ENCODE measurements at regions not wholly inside any gene's neighbourhood (a gene's known extent, or its start where the extent isn't known, plus 50 kb on each side); places are given as distances from the start of the nearest gene placed in this dataset.

GRCh38 chr6:6723361-6723760 lies 134.8 kb downstream of the LY86 start:
- ATAC-seq: no peak
- DNase-seq: no peak
- intact Hi-C loops (cut with DNase I, micrococcal nuclease): loop anchor here in 1 of 2 donors (5.0 kb wide), 1 partner anchor 519 kb away; no protein-coding TSS in a partner anchor

DNA sequence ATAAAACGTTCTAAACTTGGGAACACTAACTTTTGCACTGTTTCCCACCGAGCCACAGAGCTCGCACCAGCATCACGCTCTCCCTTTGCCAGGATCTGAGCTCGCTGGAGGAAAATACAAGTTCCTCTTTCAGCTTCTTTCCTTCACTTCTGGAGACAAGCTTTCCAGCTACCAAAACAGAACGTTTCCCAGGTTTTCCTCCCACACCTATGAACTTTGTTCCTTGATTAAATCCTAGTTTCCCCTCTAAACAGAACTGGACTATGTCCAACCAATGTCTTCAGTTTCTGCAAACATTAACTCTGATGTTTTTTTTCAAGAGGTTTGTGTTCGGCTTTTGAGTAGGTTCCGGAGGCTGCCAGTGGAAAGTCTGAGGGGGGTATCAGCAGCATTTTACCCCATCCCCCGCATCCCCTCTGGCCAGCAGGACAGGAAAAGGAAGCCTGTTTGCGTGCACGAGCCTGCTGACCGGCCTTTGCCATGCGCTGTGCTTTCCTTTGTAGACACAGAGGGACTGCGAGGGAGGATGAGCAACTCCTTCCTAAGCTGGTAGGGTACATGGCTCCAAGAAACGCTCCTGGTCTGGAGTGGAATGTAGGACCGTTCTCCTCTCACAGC lies 135.5 kb downstream of the LY86 start:
- intact Hi-C loops (cut with DNase I, micrococcal nuclease): loop anchor here in 1 of 2 donors (5.0 kb wide), 1 partner anchor 518 kb away; no protein-coding TSS in a partner anchor
- DNase-seq: peak; percentile 65 to 67
- peak; percentile 68 for ATAC-seq

GRCh38 chr6:6724539-6725467 lies 136.3 kb downstream of the LY86 start:
- intact Hi-C loops (cut with DNase I, micrococcal nuclease): loop anchor here in 1 of 2 donors (5.0 kb wide), 1 partner anchor 517 kb away; no protein-coding TSS in a partner anchor
- DNase-seq (peak; percentile 75 to 87), ATAC-seq (peak; percentile 78)

- intact Hi-C loops (cut with DNase I, micrococcal nuclease): no loop called here
- DNase-seq (no peak), ATAC-seq (no peak)
Observed at GRCh38 chr6:6725468-6726209, 137.1 kb downstream of the LY86 start.

GRCh38 chr6:6728169-6728941 lies 139.8 kb downstream of the LY86 start:
- ATAC-seq: no peak
- intact Hi-C loops (cut with DNase I, micrococcal nuclease): no loop called here
- no peak for DNase-seq

- no peak for ATAC-seq
- intact Hi-C loops (cut with DNase I, micrococcal nuclease): no loop called here
- DNase-seq: no peak
Observed at GRCh38 chr6:6729971-6730370, 141.5 kb downstream of the LY86 start.

GRCh38 chr6:6730831-6731230 lies 142.3 kb downstream of the LY86 start:
- intact Hi-C loops (cut with DNase I, micrococcal nuclease): no loop called here
- DNase-seq (no peak), ATAC-seq (no peak)

GRCh38 chr6:6734479-6735465 lies 146.3 kb downstream of the LY86 start:
- peak in 1 of 2 donors; percentile 47 for DNase-seq
- ATAC-seq: peak; percentile 86

GRCh38 chr6:6736791-6737654 lies 148.5 kb downstream of the LY86 start:
- ATAC-seq: no peak
- peak in 1 of 2 donors; percentile 45 for DNase-seq
- intact Hi-C loops (cut with DNase I, micrococcal nuclease): no loop called here

More at GRCh38 chr6:6734479-6735465, 146.3 kb downstream of the LY86 start:
- intact Hi-C loops (cut with DNase I, micrococcal nuclease): no loop called here

- ATAC-seq: no peak
- intact Hi-C loops (cut with DNase I, micrococcal nuclease): no loop called here
- no peak for DNase-seq
Observed at GRCh38 chr6:6737671-6738070, 149.2 kb downstream of the LY86 start.

DNA sequence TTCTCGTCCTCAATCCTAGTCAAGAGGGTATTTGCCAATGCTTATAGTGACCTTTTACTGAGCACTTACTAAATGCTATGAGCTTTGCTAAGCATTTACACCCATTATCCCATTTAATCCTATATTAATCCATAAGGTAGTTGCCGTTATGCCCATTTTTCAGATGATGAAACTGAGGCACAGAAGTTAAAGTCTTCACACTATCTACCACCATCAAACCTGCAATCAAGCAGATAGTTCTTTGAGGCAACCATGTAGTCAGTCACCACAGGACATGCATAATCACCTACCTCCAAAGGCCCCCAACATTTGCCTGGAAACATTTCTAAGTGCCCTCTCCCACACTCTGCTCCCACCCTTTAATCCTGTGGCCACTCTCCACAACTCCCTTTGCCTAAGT lies 149.6 kb downstream of the LY86 start:
- ATAC-seq (no peak), DNase-seq (no peak)
- intact Hi-C loops (cut with DNase I, micrococcal nuclease): no loop called here

DNA sequence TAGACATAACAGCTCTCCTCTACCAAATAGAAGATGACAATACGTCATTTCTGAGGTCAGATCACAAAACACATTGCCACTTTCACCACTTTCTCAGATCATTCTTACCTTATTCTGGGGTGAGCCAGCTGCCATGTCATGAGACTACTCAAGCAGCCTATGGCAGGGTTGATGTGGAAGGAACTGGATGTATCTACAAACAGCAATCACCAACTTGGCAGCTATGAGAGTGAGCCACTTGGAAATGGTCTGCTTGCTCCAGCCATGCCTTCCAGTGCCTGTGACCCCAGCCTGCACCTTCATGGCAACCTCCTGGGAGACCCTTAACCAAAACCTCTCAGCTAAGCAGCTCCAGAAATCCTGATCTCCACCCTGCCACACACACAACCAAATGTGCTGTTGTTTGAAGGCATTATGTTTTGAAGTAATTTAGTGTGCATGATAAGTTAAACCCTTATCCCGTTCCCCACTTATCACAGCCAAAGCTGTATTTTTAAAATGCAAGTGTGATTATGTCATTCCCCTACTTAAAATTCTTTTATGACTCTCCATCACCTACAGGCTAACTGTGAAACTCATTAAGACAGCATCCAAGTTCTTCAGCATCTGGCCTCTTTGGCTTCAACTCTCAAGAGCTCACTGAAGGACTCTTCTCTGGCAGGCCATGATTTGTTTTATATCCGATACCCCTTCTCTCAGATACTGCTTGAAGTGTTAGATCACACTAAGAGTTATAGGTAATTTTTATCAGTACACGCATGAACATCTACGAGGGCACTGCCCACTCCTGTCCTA lies 150.6 kb downstream of the LY86 start:
- ATAC-seq (no peak), DNase-seq (no peak)
- intact Hi-C loops (cut with DNase I, micrococcal nuclease): no loop called here

DNA sequence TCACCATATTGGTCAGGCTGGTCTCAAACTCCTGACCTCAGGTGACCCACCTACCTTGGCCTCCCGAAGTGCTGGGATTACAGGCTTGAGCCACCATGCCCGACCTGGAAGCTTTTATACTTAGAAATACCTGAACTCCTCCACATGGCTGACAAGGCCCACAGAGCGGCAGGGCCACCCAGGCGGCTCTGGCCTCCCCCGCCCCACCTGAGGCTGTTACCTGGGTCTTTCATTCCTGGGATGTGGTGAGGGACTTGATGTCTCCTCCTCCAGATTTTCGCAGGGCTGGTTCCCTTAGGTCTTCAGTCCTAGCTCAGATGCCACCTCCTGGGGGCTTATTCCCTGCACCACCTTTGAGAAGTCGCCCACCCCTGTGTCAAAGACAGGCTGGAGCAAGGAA lies 152.1 kb downstream of the LY86 start:
- intact Hi-C loops (cut with DNase I, micrococcal nuclease): no loop called here
- ATAC-seq (no peak), DNase-seq (no peak)

- intact Hi-C loops (cut with DNase I, micrococcal nuclease): no loop called here
- ATAC-seq: peak; percentile 12
- DNase-seq: no peak
Observed at GRCh38 chr6:6741264-6741663, 152.7 kb downstream of the LY86 start.

DNA sequence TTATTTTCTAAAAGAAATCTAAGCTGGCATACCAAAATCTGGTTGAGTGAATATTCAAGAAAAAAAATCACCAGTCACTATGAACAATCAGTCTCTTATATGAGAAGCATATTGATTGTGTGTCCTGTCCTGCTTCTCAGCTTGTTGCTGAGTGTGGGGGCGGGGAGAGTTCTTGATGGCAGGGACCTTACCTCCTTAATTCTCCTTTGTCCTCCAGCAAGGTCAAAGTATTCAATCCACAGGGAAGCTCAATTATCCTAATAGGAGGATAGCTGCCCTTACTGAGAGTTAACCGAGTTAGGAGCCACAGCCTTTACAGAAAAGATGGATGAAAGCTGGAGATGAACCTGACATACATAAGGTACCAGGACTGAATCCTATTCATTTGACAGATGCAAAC lies 154.0 kb downstream of the LY86 start:
- intact Hi-C loops (cut with DNase I, micrococcal nuclease): no loop called here
- no peak for DNase-seq
- no peak for ATAC-seq

DNA sequence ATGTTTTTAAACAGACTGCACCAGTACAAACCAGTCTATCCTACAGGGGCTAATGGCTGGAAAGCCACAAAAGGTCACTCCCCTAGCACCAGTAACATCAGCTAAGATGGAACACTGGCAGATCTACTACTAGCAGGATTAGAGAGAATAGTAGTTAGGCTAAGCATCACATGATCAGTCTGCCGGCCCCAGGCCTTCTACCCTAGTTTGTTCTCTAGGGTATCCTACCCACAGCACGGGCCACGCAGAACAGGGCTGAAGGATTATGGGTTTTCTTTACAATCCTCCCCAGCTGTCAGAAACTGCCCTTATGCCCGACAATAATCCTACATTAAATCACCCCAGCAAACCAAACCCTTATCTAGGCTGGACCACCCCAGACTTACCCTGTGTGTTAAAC lies 156.0 kb downstream of the LY86 start:
- DNase-seq (no peak), ATAC-seq (no peak)
- intact Hi-C loops (cut with DNase I, micrococcal nuclease): no loop called here
